HCT116 (cell line): ENCODE measurements at regions not wholly inside any gene's neighbourhood (a gene's known extent, or its start where the extent isn't known, plus 50 kb on each side); places are given as distances from the start of the nearest gene placed in this dataset.

Experiments
- ATAC-seq: fragments of 200-7000 bp; cut with Tn5 transposase; 2 replicates; pipeline ENCODE4 v1.9.1; 2020; ENCODE audit warnings: mild to moderate bottlenecking, moderate library complexity
- BruUV-seq: library from RNA; stranded (reverse); fragments of 400-500 nt; replicated peaks from 2 replicates; lab custom pipeline; 2021; lab: Mats Ljungman, UMichigan
- CTCF ChIA-PET: fragments of 300-600 bp; sonication (Branson Sonifier 250); formaldehyde crosslinking; loops from one replicate; lab custom pipeline; 2021; ENCODE audit warnings: antibody characterized with exemption; lab: Charles Lee
- POLR2A ChIA-PET: fragments of 300-600, 350-600 bp; sonication (Branson Sonifier 250); formaldehyde crosslinking; loops from one replicate; lab custom pipeline; 2021; ENCODE audit warnings: antibody characterized with exemption; lab: Charles Lee
- RAD21 ChIA-PET, 2 experiments: fragments of 300-600 bp; sonication (Branson Sonifier 250); formaldehyde crosslinking; loops; one replicate each; lab custom pipeline; 2023; ENCODE audit warnings: low total read pairs in 2 of 2; ENCODE audit not compliant: uncharacterized antibody in 2 of 2, unreplicated experiment in 2 of 2, low non-redundant PET in 1 of 2; lab: Charles Lee
- DNase-seq: peaks from one replicate; pipeline ENCODE4 v3.0.0-alpha.2; 2010; ENCODE audit warnings: low read depth, low spot score
- H2AFZ ChIP-seq: fragments of 200-600 bp; shearing (Covaris generic), sonication (generic); 2 replicates; pipeline ENCODE4 v1.6.1; 2017; ENCODE audit warnings: low read depth, mixed run types, mixed read lengths, antibody characterized with exemption, low read length; ENCODE audit not compliant: poor library complexity, severe bottlenecking
- H3K27ac ChIP-seq: 2 replicates; pipeline ENCODE4 v1.5.1; 2012; ENCODE audit warnings: low read depth, low read length
- H3K27me3 ChIP-seq: fragments of 200-600 bp; sonication (generic); 2 replicates; pipeline ENCODE4 v1.6.1; 2016; ENCODE audit warnings: mixed run types, low read length, mixed read lengths; ENCODE audit not compliant: insufficient read depth
- H3K36me3 ChIP-seq, 2 experiments: fragments of 200-500 bp in 1 of 2; fragments of 200-600 bp in 1 of 2; sonication (Bioruptor generic) in 1 of 2; sonication (generic) in 1 of 2; 2 replicates each; pipeline versions ENCODE4 v1.5.1 to v1.6.1; 2014 to 2016; ENCODE audit warnings: low read length in 2 of 2, inconsistent platforms in 1 of 2, mixed read lengths in 1 of 2, mixed run types in 1 of 2; ENCODE audit not compliant: insufficient read depth in 2 of 2, control insufficient read depth in 1 of 2
- H3K4me1 ChIP-seq, 2 experiments: fragments of 200-600 bp in 1 of 2; sonication (generic) in 1 of 2; 2 replicates each; pipeline versions ENCODE4 v1.5.1 to v1.6.1; 2012 to 2017; ENCODE audit warnings: low read length in 2 of 2, inconsistent platforms in 1 of 2, mild to moderate bottlenecking in 1 of 2, mixed read lengths in 1 of 2, mixed run types in 1 of 2, moderate library complexity in 1 of 2; ENCODE audit not compliant: insufficient read depth in 2 of 2, control insufficient read depth in 1 of 2
- H3K4me2 ChIP-seq: fragments of 200-600 bp; sonication (generic); 2 replicates; pipeline ENCODE4 v1.6.1; 2017; ENCODE audit warnings: mixed run types, low read length, mixed read lengths
- H3K4me3 ChIP-seq, 2 experiments: fragments of 200-600 bp in 1 of 2; sonication (generic) in 1 of 2; replicated peaks in 1 of 2; 2 replicates each; pipeline ENCODE4 v1.5.1; 2011 to 2016; ENCODE audit warnings: low read length in 2 of 2, control low read depth in 1 of 2, low read depth in 1 of 2, mild to moderate bottlenecking in 1 of 2, mixed read lengths in 1 of 2, mixed run types in 1 of 2
- H3K79me2 ChIP-seq: fragments of 200-600 bp; sonication (generic); 2 replicates; pipeline ENCODE4 v1.6.1; 2017; ENCODE audit warnings: mild to moderate bottlenecking, mixed run types, low read length, moderate library complexity, mixed read lengths; ENCODE audit not compliant: insufficient read depth
- H3K9ac ChIP-seq: fragments of 200-600 bp; sonication (generic); 2 replicates; pipeline ENCODE4 v1.6.1; 2016; ENCODE audit warnings: low read length, mixed read lengths
- H3K9me2 ChIP-seq: fragments of 200-600 bp; sonication (generic), shearing (Covaris generic); 2 replicates; pipeline ENCODE4 v1.6.1; 2017; ENCODE audit warnings: mixed run types, mild to moderate bottlenecking, moderate library complexity; ENCODE audit not compliant: insufficient read depth
- H3K9me3 ChIP-seq, 2 experiments: fragments of 200-500 bp in 1 of 2; fragments of 200-600 bp in 1 of 2; sonication (Bioruptor generic) in 1 of 2; sonication (generic) in 1 of 2; 2 replicates each; pipeline ENCODE4 v1.6.1; 2014 to 2017; ENCODE audit warnings: low read length in 2 of 2, mixed read lengths in 2 of 2, inconsistent platforms in 1 of 2, low read depth in 1 of 2, mild to moderate bottlenecking in 1 of 2, mixed run types in 1 of 2, moderate library complexity in 1 of 2; ENCODE audit not compliant: control insufficient read depth in 1 of 2, insufficient read depth in 1 of 2
- H4K20me1 ChIP-seq: fragments of 200-600 bp; sonication (generic), shearing (Covaris generic); 2 replicates; pipeline ENCODE4 v1.6.1; 2017; ENCODE audit warnings: mixed run types, mild to moderate bottlenecking, moderate library complexity; ENCODE audit not compliant: insufficient read depth
- ATF3 ChIP-seq: IDR thresholded peaks from 2 replicates; pipeline ENCODE4 v1.6.1; 2012
- CBX3 ChIP-seq: IDR thresholded peaks from 2 replicates; pipeline ENCODE4 v1.6.1; 2012; ENCODE audit warnings: low read depth
- CEBPB ChIP-seq: IDR thresholded peaks from 2 replicates; pipeline ENCODE4 v1.6.1; 2012; ENCODE audit warnings: low read depth
- CTCF ChIP-seq, 3 experiments: fragments of 200-600 bp in 1 of 3; sonication (generic) in 1 of 3; IDR thresholded peaks in 2 of 3; conservative IDR thresholded peaks in 1 of 3; 2 replicates each; pipeline ENCODE4 v1.5.1; 2012 to 2017; ENCODE audit warnings: low read depth in 2 of 3, low read length in 2 of 3, antibody characterized with exemption in 1 of 3, borderline replicate concordance in 1 of 3, control low read depth in 1 of 3, mild to moderate bottlenecking in 1 of 3, mixed read lengths in 1 of 3, mixed run types in 1 of 3, moderate library complexity in 1 of 3; ENCODE audit not compliant: insufficient read depth in 1 of 3
- EGR1 ChIP-seq: IDR thresholded peaks from 2 replicates; pipeline ENCODE4 v1.6.1; 2012; ENCODE audit warnings: low read depth
- ELF1 ChIP-seq: IDR thresholded peaks from 2 replicates; pipeline ENCODE4 v1.6.1; 2012; ENCODE audit warnings: low read depth, borderline replicate concordance
- EZH2 ChIP-seq: fragments of 200-600 bp; sonication (generic); IDR thresholded peaks from 2 replicates; pipeline ENCODE4 v1.6.1; 2017; ENCODE audit warnings: antibody characterized with exemption, mixed run types
- EZH2phosphoT487 ChIP-seq: fragments of 200-600 bp; IDR thresholded peaks from 2 replicates; pipeline ENCODE4 v1.6.1; 2018; ENCODE audit warnings: antibody characterized with exemption, borderline replicate concordance
- FOSL1 ChIP-seq: IDR thresholded peaks from 2 replicates; pipeline ENCODE4 v1.6.1; 2012; ENCODE audit warnings: low read depth
- JUND ChIP-seq: IDR thresholded peaks from 2 replicates; pipeline ENCODE4 v1.6.1; 2012
- POLR2A ChIP-seq: IDR thresholded peaks from 2 replicates; pipeline ENCODE4 v1.7.0; 2011; ENCODE audit warnings: borderline replicate concordance; ENCODE audit not compliant: insufficient read depth, insufficient read length; ENCODE audit errors: extremely low read depth
- RAD21 ChIP-seq: IDR thresholded peaks from 2 replicates; pipeline ENCODE4 v1.6.1; 2012; ENCODE audit warnings: low read depth, mild to moderate bottlenecking
- REST ChIP-seq: IDR thresholded peaks from 2 replicates; pipeline ENCODE4 v1.6.1; 2012; ENCODE audit warnings: low read depth
- SIN3A ChIP-seq: IDR thresholded peaks from 2 replicates; pipeline ENCODE4 v1.6.1; 2012; ENCODE audit warnings: low read depth
- SP1 ChIP-seq: IDR thresholded peaks from 2 replicates; pipeline ENCODE4 v1.6.1; 2012; ENCODE audit warnings: low read depth
- SRF ChIP-seq: IDR thresholded peaks from 2 replicates; pipeline ENCODE4 v1.6.1; 2012; ENCODE audit warnings: low read depth
- TCF7L2 ChIP-seq: IDR thresholded peaks from 2 replicates; pipeline ENCODE4 v1.7.0; 2011; ENCODE audit warnings: borderline replicate concordance, inconsistent platforms; ENCODE audit not compliant: insufficient read depth, insufficient read length; ENCODE audit errors: extremely low read depth
- YY1 ChIP-seq: IDR thresholded peaks from 2 replicates; pipeline ENCODE4 v1.6.1; 2011; ENCODE audit warnings: low read length, low read depth, moderate library complexity, mild to moderate bottlenecking; ENCODE audit not compliant: insufficient replicate concordance; ENCODE audit errors: extremely low read depth
- ZBTB33 ChIP-seq: IDR thresholded peaks from 2 replicates; pipeline ENCODE4 v1.6.1; 2011; ENCODE audit warnings: mild to moderate bottlenecking, low read length, moderate library complexity; ENCODE audit not compliant: insufficient replicate concordance; ENCODE audit errors: extremely low read depth
- ZFX ChIP-seq: fragments of 450-650 bp; IDR thresholded peaks from 2 replicates; pipeline ENCODE4 v1.6.1; 2017
- intact Hi-C: fragments of 100-400 bp; cut with micrococcal nuclease; formaldehyde crosslinking; loops from 2 replicates; pipeline ENCODE4 v1.10.0; 2022

- Histone ChIP-seq H3K27ac (no peak overlapping the region), H3K27me3 (peaks cover 70% of the 10 kb centered on the region), H3K9me3 (no peaks in the 10 kb centered on the region), H3K4me2 (no peak overlapping the region), H3K4me3 (no peak overlapping the region), H4K20me1 (no peaks in the 10 kb centered on the region), H3K4me1 (no peaks in the 10 kb centered on the region), H3K36me3 (no peaks in the 10 kb centered on the region), H3K79me2 (no peaks in the 10 kb centered on the region), H3K9me2 (no peaks in the 10 kb centered on the region), H2AFZ (no peak overlapping the region), H3K9ac (no peak overlapping the region)
- intact Hi-C loops, result no loop called here
- TF ChIP-seq ATF3 (no peak), CBX3 (no peak), RAD21 (no peak), SRF (no peak), ZBTB33 (no peak), EZH2 (no peak), ZFX (no peak), ELF1 (no peak), EGR1 (no peak), EZH2phosphoT487 (no peak), CEBPB (no peak), FOSL1 (no peak), REST (no peak), CTCF (IDR thresholded peaks at IDR 0.05 in 2 of 3, conservative IDR thresholded peaks at IDR 0.05 in 1 of 3; ENCODE audit: borderline replicate concordance in 1 of 3, insufficient read depth in 1 of 3, low read depth in 2 of 3, low read length in 2 of 3) (no peak), POLR2A (no peak), YY1 (no peak), TCF7L2 (no peak), SIN3A (no peak), SP1 (no peak), JUND (no peak)
- ChIA-PET CTCF (no interaction called here), POLR2A (no interaction called here), RAD21 (no interaction called here)
- ATAC-seq (no peak), DNase-seq (no peak)
- no TSS peak for BruUV-seq
Observed at GRCh38 chr14:56895154-56895553, 84.9 kb upstream of the OTX2 start.
